HEK293 (cell line): ENCODE measurements at regions not wholly inside any gene's neighbourhood (a gene's known extent, or its start where the extent isn't known, plus 50 kb on each side); places are given as distances from the start of the nearest gene placed in this dataset.
A peak's percentile ranks its signal among the peaks of the same experiment; 100 is the strongest.

Experiments used
- CTCF ChIA-PET: fragments of 350-600 bp; formaldehyde crosslinking; extraction: SDS; loops from one replicate; lab custom pipeline; 2021; ENCODE audit warnings: antibody characterized with exemption; lab: Yijun Ruan, JAX
- POLR2A ChIA-PET: fragments of 300-600 bp; formaldehyde crosslinking; extraction: SDS; loops from one replicate; lab custom pipeline; 2020; ENCODE audit warnings: antibody characterized with exemption, inconsistent platforms; lab: Yijun Ruan, JAX
- H3K27ac ChIP-seq: fragments of 200-500 bp; sonication (Bioruptor generic); 2 replicates; pipeline ENCODE4 v1.5.1; 2014; ENCODE audit warnings: low read depth, low read length, control low read depth, inconsistent platforms; ENCODE audit errors: extremely low read depth
- H3K36me3 ChIP-seq, 2 experiments: fragments of 200-500 bp in 1 of 2; sonication (Bioruptor generic) in 1 of 2; 1 replicate in 1 of 2; 2 replicates in 1 of 2; pipeline ENCODE4 v1.5.1; 2014 to 2017; ENCODE audit warnings: inconsistent platforms in 2 of 2, low read length in 2 of 2; ENCODE audit not compliant: control insufficient read depth in 2 of 2, insufficient read depth in 1 of 2
- H3K4me1 ChIP-seq: fragments of 200-500 bp; sonication (Bioruptor generic); 2 replicates; pipeline ENCODE4 v1.5.1; 2014; ENCODE audit warnings: mild to moderate bottlenecking, low read length, inconsistent platforms; ENCODE audit not compliant: control insufficient read depth, insufficient read depth
- H3K4me3 ChIP-seq: 2 replicates; pipeline ENCODE4 v1.5.1; 2011; ENCODE audit warnings: low read depth, mild to moderate bottlenecking, control low read depth, low read length, moderate library complexity
- H3K9me3 ChIP-seq: fragments of 200-500 bp; sonication (Bioruptor generic); 2 replicates; pipeline ENCODE4 v1.5.1; 2014; ENCODE audit warnings: low read depth, low read length, inconsistent platforms; ENCODE audit not compliant: control insufficient read depth, insufficient read depth
- GLIS1 ChIP-seq: fragments of 450-650 bp; formaldehyde crosslinking; IDR thresholded peaks from 2 replicates; pipeline ENCODE4 v1.5.1; 2016; ENCODE audit warnings: missing biosample characterization, missing genetic modification characterization
- KLF1 ChIP-seq: fragments of 450-650 bp; formaldehyde crosslinking; IDR thresholded peaks from 2 replicates; pipeline ENCODE4 v1.5.1; 2016; ENCODE audit warnings: missing biosample characterization, missing genetic modification characterization
- KLF7 ChIP-seq: fragments of 450-650 bp; formaldehyde crosslinking; IDR thresholded peaks from 2 replicates; pipeline ENCODE4 v1.5.1; 2016; ENCODE audit warnings: missing biosample characterization, missing genetic modification characterization, borderline replicate concordance
- PRDM10 ChIP-seq: fragments of 450-650 bp; formaldehyde crosslinking; IDR thresholded peaks from 2 replicates; pipeline ENCODE4 v1.5.1; 2016; ENCODE audit warnings: missing biosample characterization, missing genetic modification characterization
- SCRT2 ChIP-seq: fragments of 450-650 bp; formaldehyde crosslinking; IDR thresholded peaks from 2 replicates; pipeline ENCODE4 v1.5.1; 2016; ENCODE audit warnings: missing biosample characterization, missing genetic modification characterization
- SP7 ChIP-seq: fragments of 450-650 bp; formaldehyde crosslinking; IDR thresholded peaks from 2 replicates; pipeline ENCODE4 v1.5.1; 2016; ENCODE audit warnings: missing biosample characterization, missing genetic modification characterization
- YY1 ChIP-seq: fragments of 450-650 bp; formaldehyde crosslinking; IDR thresholded peaks from 2 replicates; pipeline ENCODE4 v1.5.1; 2018; ENCODE audit warnings: missing biosample characterization, missing genetic modification characterization
- ZBTB21 ChIP-seq: fragments of 450-650 bp; formaldehyde crosslinking; IDR thresholded peaks from 2 replicates; pipeline ENCODE4 v1.5.1; 2017; ENCODE audit warnings: missing biosample characterization, missing genetic modification characterization
- ZEB2 ChIP-seq: fragments of 450-650 bp; formaldehyde crosslinking; IDR thresholded peaks from 2 replicates; pipeline ENCODE4 v1.5.1; 2016; ENCODE audit warnings: missing biosample characterization, missing genetic modification characterization
- ZFP3 ChIP-seq: fragments of 450-650 bp; formaldehyde crosslinking; IDR thresholded peaks from 2 replicates; pipeline ENCODE4 v1.5.1; 2016; ENCODE audit warnings: low read depth, missing biosample characterization, missing genetic modification characterization
- ZNF2 ChIP-seq: fragments of 450-650 bp; formaldehyde crosslinking; IDR thresholded peaks from 2 replicates; pipeline ENCODE4 v1.5.1; 2016; ENCODE audit warnings: missing biosample characterization, missing genetic modification characterization
- ZNF214 ChIP-seq: fragments of 450-650 bp; formaldehyde crosslinking; IDR thresholded peaks from 2 replicates; pipeline ENCODE4 v1.5.1; 2017; ENCODE audit warnings: missing biosample characterization, mild to moderate bottlenecking, missing genetic modification characterization, borderline replicate concordance
- ZNF366 ChIP-seq: fragments of 450-650 bp; formaldehyde crosslinking; conservative IDR thresholded peaks from 2 replicates; pipeline ENCODE4 v1.5.1; 2016; ENCODE audit warnings: missing biosample characterization, missing genetic modification characterization
- ZNF48 ChIP-seq: fragments of 450-650 bp; formaldehyde crosslinking; IDR thresholded peaks from 2 replicates; pipeline ENCODE4 v1.5.1; 2016; ENCODE audit warnings: missing biosample characterization, missing genetic modification characterization
- ZNF585B ChIP-seq: fragments of 450-650 bp; formaldehyde crosslinking; IDR thresholded peaks from 2 replicates; pipeline ENCODE4 v1.5.1; 2016; ENCODE audit warnings: missing biosample characterization, missing genetic modification characterization
- ZNF610 ChIP-seq: fragments of 450-650 bp; formaldehyde crosslinking; IDR thresholded peaks from 2 replicates; pipeline ENCODE4 v1.5.1; 2016; ENCODE audit warnings: missing biosample characterization, missing genetic modification characterization, borderline replicate concordance
- ZNF629 ChIP-seq: fragments of 450-650 bp; formaldehyde crosslinking; IDR thresholded peaks from 2 replicates; pipeline ENCODE4 v1.5.1; 2017; ENCODE audit warnings: missing biosample characterization, missing genetic modification characterization
- ZNF707 ChIP-seq: fragments of 450-650 bp; formaldehyde crosslinking; IDR thresholded peaks from 2 replicates; pipeline ENCODE4 v1.5.1; 2016; ENCODE audit warnings: missing biosample characterization, missing genetic modification characterization
- ZNF843 ChIP-seq: fragments of 450-650 bp; formaldehyde crosslinking; IDR thresholded peaks from 2 replicates; pipeline ENCODE4 v1.5.1; 2016; ENCODE audit warnings: missing biosample characterization, missing genetic modification characterization
- ZSCAN5A ChIP-seq: fragments of 450-650 bp; formaldehyde crosslinking; IDR thresholded peaks from 2 replicates; pipeline ENCODE4 v1.5.1; 2016; ENCODE audit warnings: missing biosample characterization, missing genetic modification characterization
- ZXDB ChIP-seq: fragments of 450-650 bp; formaldehyde crosslinking; IDR thresholded peaks from 2 replicates; pipeline ENCODE4 v1.5.1; 2016; ENCODE audit warnings: missing biosample characterization, missing genetic modification characterization

GRCh38 chr13:26956522-26957142 lies 196.0 kb upstream of the GPR12 start (continued):
- TF ChIP-seq ZNF629 (0 out of 2 replicates have a peak, but pooled peaks have one; percentile 19), ZNF214 (tag by site-specific recombination) (no peak), ZNF610 (tag by site-specific recombination) (0 out of 2 replicates have a peak, but pooled peaks have one; percentile 39), SCRT2 (tag by site-specific recombination) (no peak), ZSCAN5A (tag by site-specific recombination) (no peak), ZBTB21 (tag by site-specific recombination) (no peak), SP7 (tag by site-specific recombination) (peak; percentile 98), PRDM10 (tag by site-specific recombination) (0 out of 2 replicates have a peak, but pooled peaks have one; percentile 11), YY1 (tag by site-specific recombination) (no peak), ZNF585B (tag by site-specific recombination) (no peak), KLF7 (peak; percentile 76; the same call in 1 of the 2 replicates), GLIS1 (no peak), ZNF366 (no peak), ZNF707 (tag by site-specific recombination) (no peak), KLF1 (tag by site-specific recombination) (peak; percentile 37; the same call in 1 of the 2 replicates), ZFP3 (tag by site-specific recombination) (no peak), ZNF2 (tag by site-specific recombination) (no peak), ZEB2 (0 out of 2 replicates have a peak, but pooled peaks have one; percentile 15), ZNF843 (tag by site-specific recombination) (peak; percentile 91)
- TF ChIP-seq, all 188 proteins: peak for 25

GRCh38 chr13:26954976-26955375 lies 194.4 kb upstream of the GPR12 start:
- POLR2A ChIA-PET = no interaction called here
- CTCF ChIA-PET = interaction anchor here (0.6 to 1.3 kb wide), 6 partner anchors 9 to 404 kb away, joined by 3 to 6 read pairs (median 3); no protein-coding TSS in a partner anchor
- H3K9me3 ChIP-seq = no peaks in the 10 kb centered on the region
- no peaks in the 10 kb centered on the region for H3K36me3 ChIP-seq
- peaks cover 37% of the 10 kb centered on the region for H3K4me1 ChIP-seq
- peak overlapping the region; percentile 75; the same call in 1 of the 2 replicates for H3K27ac ChIP-seq
- TF ChIP-seq ZXDB (tag by site-specific recombination) (0 out of 2 replicates have a peak, but pooled peaks have one; percentile 28), ZNF48 (tag by site-specific recombination) (no peak)
- TF ChIP-seq, all 188 proteins: peak for 1
- no peak overlapping the region for H3K4me3 ChIP-seq
